ENCODE measurements at regions not wholly inside any gene's neighbourhood (a gene's known extent, or its start where the extent isn't known, plus 50 kb on each side); places are given as distances from the start of the nearest gene placed in this dataset.

DNA sequence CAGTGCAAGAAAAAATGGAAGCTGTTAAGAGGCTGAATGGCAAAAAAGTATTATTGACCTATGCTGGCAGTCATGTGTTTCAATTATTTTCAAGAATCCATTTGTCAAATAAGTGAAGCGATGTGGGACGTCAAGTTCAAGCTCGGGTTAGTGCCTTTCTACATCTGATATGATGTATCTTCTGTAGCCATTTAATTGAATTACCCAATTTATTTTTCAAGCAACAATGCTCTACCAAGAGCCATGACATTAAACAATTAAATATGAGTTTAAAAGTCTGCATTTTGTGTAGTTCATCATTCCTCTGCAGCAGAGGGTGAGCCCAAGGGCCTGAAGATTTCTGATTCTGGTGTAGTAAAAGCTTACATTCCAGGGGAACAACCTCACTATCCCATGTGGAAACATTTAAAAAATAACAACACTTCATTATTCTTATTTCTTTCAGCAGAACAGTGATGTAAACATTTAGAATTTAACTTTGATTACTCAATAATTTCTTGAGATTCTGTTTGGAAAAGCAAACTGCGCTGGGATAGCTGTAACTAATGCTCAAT is 619.7 kb upstream of the ARRDC3 start:
- no peak for TF ChIP-seq CTCF (IDR thresholded peaks at IDR 0.05)
- no peak for TF ChIP-seq POLR2A (IDR thresholded peaks at IDR 0.05)
- no peak for TF ChIP-seq POLR2AphosphoS5 (IDR thresholded peaks at IDR 0.05)
- TF ChIP-seq EP300 (IDR thresholded peaks at IDR 0.05): no peak
